Neuronal stem cell (in vitro differentiated cells): ENCODE measurements at regions not wholly inside any gene's neighbourhood (a gene's known extent, or its start where the extent isn't known, plus 50 kb on each side); places are given as distances from the start of the nearest gene placed in this dataset.
A peak's percentile ranks its signal among the peaks of the same experiment; 100 is the strongest.

Experiments used
- DNase-seq: peaks from one replicate; pipeline ENCODE4 v3.0.0-alpha.2; 2013; ENCODE audit warnings: low spot score
- H2AFZ ChIP-seq: one replicate; pipeline ENCODE4 v1.6.1; 2013; ENCODE audit warnings: mild to moderate bottlenecking, low read length, inconsistent platforms
- H2AK5ac ChIP-seq: 2 replicates; pipeline ENCODE4 v1.6.1; 2013; ENCODE audit warnings: low read depth, mild to moderate bottlenecking, inconsistent platforms, low read length, moderate library complexity, mixed read lengths
- H2BK120ac ChIP-seq: 2 replicates; pipeline ENCODE4 v1.6.1; 2013; ENCODE audit warnings: low read depth, mild to moderate bottlenecking, inconsistent platforms, low read length, moderate library complexity, mixed read lengths
- H2BK12ac ChIP-seq: one replicate; pipeline ENCODE4 v1.6.1; 2013; ENCODE audit warnings: low read length, inconsistent platforms
- H2BK15ac ChIP-seq: 2 replicates; pipeline ENCODE4 v1.6.1; 2013; ENCODE audit warnings: mild to moderate bottlenecking, low read length, inconsistent platforms, mixed read lengths
- H2BK5ac ChIP-seq: one replicate; pipeline ENCODE4 v1.6.1; 2013; ENCODE audit warnings: inconsistent platforms, mild to moderate bottlenecking, low read length, moderate library complexity
- H3K14ac ChIP-seq: one replicate; pipeline ENCODE4 v1.6.1; 2013; ENCODE audit warnings: low read length, inconsistent platforms
- H3K18ac ChIP-seq: 2 replicates; pipeline ENCODE4 v1.6.1; 2013; ENCODE audit warnings: low read length, inconsistent platforms
- H3K23ac ChIP-seq: 2 replicates; pipeline ENCODE4 v1.6.1; 2013; ENCODE audit warnings: low read depth, mild to moderate bottlenecking, mixed read lengths, low read length, inconsistent platforms; ENCODE audit not compliant: poor library complexity
- H3K27ac ChIP-seq: replicated peaks from 3 replicates; pipeline ENCODE4 v1.5.1; 2013; ENCODE audit warnings: low read length, inconsistent platforms
- H3K27me3 ChIP-seq, 3 experiments: 2 replicates each; pipeline ENCODE4 v1.6.1; 2013; ENCODE audit warnings: low read length in 3 of 3, mild to moderate bottlenecking in 2 of 3, inconsistent platforms in 1 of 3, low read depth in 1 of 3, mixed read lengths in 1 of 3, moderate library complexity in 1 of 3; ENCODE audit not compliant: control insufficient read depth in 3 of 3, insufficient read depth in 3 of 3
- H3K36me3 ChIP-seq, 2 donors: replicated peaks in 1 of 2; 2 replicates each; pipeline ENCODE4 v1.6.1; 2013; ENCODE audit warnings: low read length in 2 of 2; ENCODE audit not compliant: control insufficient read depth in 2 of 2, insufficient read depth in 2 of 2
- H3K4ac ChIP-seq: 2 replicates; pipeline ENCODE4 v1.6.1; 2013; ENCODE audit warnings: inconsistent platforms, mild to moderate bottlenecking, low read length, moderate library complexity
- H3K4me1 ChIP-seq, 2 donors: 1 replicate in 1 of 2; 2 replicates in 1 of 2; pipeline ENCODE4 v1.6.1; 2013; ENCODE audit warnings: low read length in 2 of 2, low read depth in 1 of 2; ENCODE audit not compliant: control insufficient read depth in 2 of 2, insufficient read depth in 1 of 2
- H3K4me2 ChIP-seq: one replicate; pipeline ENCODE4 v1.6.1; 2013; ENCODE audit warnings: mild to moderate bottlenecking, low read length, inconsistent platforms; ENCODE audit not compliant: insufficient read depth, poor library complexity, severe bottlenecking
- H3K4me3 ChIP-seq, 2 donors: 2 replicates each; pipeline ENCODE4 v1.5.1; 2013; ENCODE audit warnings: low read length in 2 of 2, mild to moderate bottlenecking in 2 of 2, inconsistent platforms in 1 of 2, moderate library complexity in 1 of 2
- H3K79me1 ChIP-seq: one replicate; pipeline ENCODE4 v1.6.1; 2013; ENCODE audit warnings: low read depth, mild to moderate bottlenecking, inconsistent platforms, low read length, moderate library complexity
- H3K9ac ChIP-seq: one replicate; pipeline ENCODE4 v1.6.1; 2013; ENCODE audit warnings: mild to moderate bottlenecking, low read depth, low read length, inconsistent platforms; ENCODE audit not compliant: poor library complexity
- H3K9me3 ChIP-seq, 2 donors: replicated peaks in 1 of 2; 2 replicates each; pipeline versions ENCODE3 to v1.6.1; 2013; ENCODE audit warnings: low read length in 2 of 2, mild to moderate bottlenecking in 2 of 2, inconsistent platforms in 1 of 2, low read depth in 1 of 2, mixed read lengths in 1 of 2, moderate library complexity in 1 of 2; ENCODE audit not compliant: control insufficient read depth in 2 of 2, insufficient read depth in 1 of 2
- H4K8ac ChIP-seq: one replicate; pipeline ENCODE4 v1.6.1; 2013; ENCODE audit warnings: low read depth, mild to moderate bottlenecking, inconsistent platforms, low read length, moderate library complexity
- H4K91ac ChIP-seq: one replicate; pipeline ENCODE4 v1.6.1; 2013; ENCODE audit warnings: low read length, low read depth, mild to moderate bottlenecking, inconsistent platforms; ENCODE audit not compliant: poor library complexity
- WGBS, 2 donors: extraction: QIAGEN DNeasy Blood & Tissue Kit; methylation state at CpG; one replicate each; pipeline ENCODE4 v1.1.7; 2013; ENCODE audit warnings: missing lambda C conversion rate in 2 of 2, mixed read lengths in 1 of 2; ENCODE audit not compliant: insufficient read length in 2 of 2, insufficient replicate concordance in 1 of 2; ENCODE audit errors: extremely low coverage in 2 of 2; 5-methylcytosine and 5-hydroxymethylcytosine counted together

GRCh38 chr3:182682263-182683241 lies 110.8 kb upstream of the ATP11B start:
- peak overlapping the region; percentile 95 for H3K18ac ChIP-seq
- DNase-seq, result peak; percentile 69
- no CpG with 5 or more reads among the region's 80 CpGs for WGBS, 2 donors

GRCh38 chr3:182683453-182683852 lies 109.9 kb upstream of the ATP11B start:
- H2BK120ac ChIP-seq, result no peak overlapping the region
- peak overlapping the region in 1 of 2 donors; percentile 57 for H3K4me3 ChIP-seq
- H3K4me1 ChIP-seq, result peaks cover 0 to 1% of the 10 kb centered on the region in 2 donors
- no peaks in the 10 kb centered on the region for H3K27me3 ChIP-seq
- H3K9ac ChIP-seq, result no peak overlapping the region
- peak; percentile 73 for DNase-seq
- no peak overlapping the region for H3K27ac ChIP-seq
- H3K79me1 ChIP-seq, result no peaks in the 10 kb centered on the region
- no peak overlapping the region for H3K14ac ChIP-seq
- H4K91ac ChIP-seq, result no peak overlapping the region
- H2AFZ ChIP-seq, result peak overlapping the region; percentile 89
- no peak overlapping the region for H3K23ac ChIP-seq
- H3K4ac ChIP-seq, result no peak overlapping the region
- H4K8ac ChIP-seq, result no peak overlapping the region
- no CpG with 5 or more reads among the region's 5 CpGs for WGBS, 2 donors
- H2BK12ac ChIP-seq, result no peak overlapping the region
- H2BK5ac ChIP-seq, result no peak overlapping the region
- no peak overlapping the region for H3K18ac ChIP-seq
- H3K9me3 ChIP-seq, result peaks cover 0 to 4% of the 10 kb centered on the region in 2 donors
- H2AK5ac ChIP-seq, result no peak overlapping the region
- no peaks in the 10 kb centered on the region for H3K36me3 ChIP-seq
- H3K4me2 ChIP-seq, result no peak overlapping the region
- no peak overlapping the region for H2BK15ac ChIP-seq

More at GRCh38 chr3:182682263-182683241, 110.8 kb upstream of the ATP11B start:
- Histone ChIP-seq H2AK5ac (no peak overlapping the region), H3K23ac (no peak overlapping the region), H4K91ac (no peak overlapping the region), H3K27me3 (no peaks in the 10 kb centered on the region), H3K4ac (no peak overlapping the region), H2BK120ac (peak overlapping the region; percentile 24), H2AFZ (peak overlapping the region; percentile 89), H3K27ac (peak overlapping the region; percentile 92), H4K8ac (no peak overlapping the region), H3K4me2 (peak overlapping the region; percentile 89), H3K4me1 (peaks cover 0 to 1% of the 10 kb centered on the region in 2 donors), H3K4me3 (peak overlapping the region; percentile 57 to 74), H2BK12ac (no peak overlapping the region), H3K79me1 (no peaks in the 10 kb centered on the region), H3K9me3 (peaks cover 0 to 4% of the 10 kb centered on the region in 2 donors), H2BK15ac (peak overlapping the region; percentile 45), H3K36me3 (no peaks in the 10 kb centered on the region), H3K14ac (no peak overlapping the region), H2BK5ac (peak overlapping the region; percentile 99), H3K9ac (peak overlapping the region; percentile 30)

GRCh38 chr3:182683858-182684257 lies 109.4 kb upstream of the ATP11B start:
- no peak overlapping the region for H3K4me3 ChIP-seq
- no peak overlapping the region for H2BK5ac ChIP-seq
- H2BK120ac ChIP-seq, result no peak overlapping the region
- no peaks in the 10 kb centered on the region for H3K27me3 ChIP-seq
- H3K18ac ChIP-seq, result no peak overlapping the region
- peaks cover 0 to 4% of the 10 kb centered on the region in 2 donors for H3K9me3 ChIP-seq
- H3K4ac ChIP-seq, result no peak overlapping the region
- H2BK12ac ChIP-seq, result no peak overlapping the region
- H2AFZ ChIP-seq, result peak overlapping the region; percentile 66
- no peak for DNase-seq
- H3K4me1 ChIP-seq, result peaks cover 0 to 1% of the 10 kb centered on the region in 2 donors
- no peak overlapping the region for H2BK15ac ChIP-seq
- H3K14ac ChIP-seq, result no peak overlapping the region
- H3K79me1 ChIP-seq, result no peaks in the 10 kb centered on the region
- no peaks in the 10 kb centered on the region for H3K36me3 ChIP-seq
- H3K23ac ChIP-seq, result no peak overlapping the region
- H3K27ac ChIP-seq, result no peak overlapping the region
- no peak overlapping the region for H2AK5ac ChIP-seq
- H4K8ac ChIP-seq, result no peak overlapping the region
- H4K91ac ChIP-seq, result no peak overlapping the region
- no peak overlapping the region for H3K9ac ChIP-seq
- H3K4me2 ChIP-seq, result no peak overlapping the region
- no CpG with 5 or more reads among the region's 1 CpG for WGBS, 2 donors
